K562 (cell line): ENCODE measurements at regions not wholly inside any gene's neighbourhood (a gene's known extent, or its start where the extent isn't known, plus 50 kb on each side); places are given as distances from the start of the nearest gene placed in this dataset.

ENCODE experiments used
- ATAC-seq: fragments of 200-7000 bp; cut with Tn5 transposase; 3 replicates; pipeline ENCODE4 v1.9.1; 2020; ENCODE audit warnings: moderate library complexity
- BruUV-seq: library from RNA; stranded (reverse); fragments of 400-500 nt; replicated peaks from 2 replicates; lab custom pipeline; 2021; lab: Mats Ljungman, UMichigan
- CTCF ChIA-PET: fragments of 300-600 bp; formaldehyde crosslinking; extraction: SDS; loops from one replicate; lab custom pipeline; 2021; ENCODE audit warnings: low intra/inter-chr PET ratio; lab: Yijun Ruan, JAX
- POLR2A ChIA-PET: fragments of 300-600, 350-650 bp; sonication (Branson Sonifier 250); formaldehyde crosslinking; extraction: SDS; loops from one replicate; lab custom pipeline; 2021; ENCODE audit warnings: antibody characterized with exemption, inconsistent platforms; lab: Yijun Ruan, JAX
- DNase-seq, 4 experiments: peaks; one replicate each; pipeline versions ENCODE4 v3.0.0 to v3.0.0-alpha.2; 2011 to 2018; ENCODE audit warnings: low spot score in 3 of 4, mixed read lengths in 3 of 4; ENCODE audit errors: extremely low read depth in 1 of 4
- FAIRE-seq: peaks from 2 replicates; lab custom pipeline; 2011; peaks lifted over from hg19 to GRCh38; lab: Jason Lieb, UNC
- H2AFZ ChIP-seq: 2 replicates; pipeline ENCODE4 v1.6.0; 2011; ENCODE audit warnings: low read depth, low read length, control low read depth, inconsistent platforms
- H3K27ac ChIP-seq: fragments of 200-600 bp; 3 replicates; pipeline ENCODE4 v1.8.0; 2011; ENCODE audit warnings: low read depth, mild to moderate bottlenecking, control low read depth, inconsistent platforms, low read length, moderate library complexity, mixed read lengths; ENCODE audit errors: extremely low read depth
- H3K27me3 ChIP-seq, 2 experiments: fragments of 300-600 bp in 1 of 2; 2 replicates in 1 of 2; 3 replicates in 1 of 2; pipeline versions ENCODE4 v1.6.0 to v1.8.0; 2011; ENCODE audit warnings: inconsistent platforms in 2 of 2, low read length in 2 of 2, mild to moderate bottlenecking in 1 of 2, mixed read lengths in 1 of 2, moderate library complexity in 1 of 2; ENCODE audit not compliant: control insufficient read depth in 2 of 2, insufficient read depth in 2 of 2
- H3K36me3 ChIP-seq: fragments of 300-600 bp; 3 replicates; pipeline ENCODE4 v1.8.0; 2011; ENCODE audit warnings: mild to moderate bottlenecking, low read length, inconsistent platforms; ENCODE audit not compliant: control insufficient read depth, insufficient read depth
- H3K4me1 ChIP-seq, 2 experiments: fragments of 200-600 bp in 1 of 2; replicated peaks in 1 of 2; 2 replicates in 1 of 2; 3 replicates in 1 of 2; pipeline versions ENCODE4 v1.5.1 to v1.8.0; 2011; ENCODE audit warnings: inconsistent platforms in 2 of 2, low read length in 2 of 2, mild to moderate bottlenecking in 1 of 2, mixed read lengths in 1 of 2, moderate library complexity in 1 of 2; ENCODE audit not compliant: control insufficient read depth in 2 of 2, insufficient read depth in 2 of 2
- H3K4me2 ChIP-seq: 2 replicates; pipeline ENCODE4 v1.6.1; 2011; ENCODE audit warnings: low read length, control low read depth, inconsistent platforms, mixed read lengths; ENCODE audit not compliant: insufficient read depth
- H3K4me3 ChIP-seq: fragments of 200-600 bp; sonication (generic), shearing (Covaris generic); 2 replicates; pipeline ENCODE4 v1.5.1; 2016; ENCODE audit warnings: control low read depth, inconsistent platforms
- H3K79me2 ChIP-seq: fragments of 200-600 bp; 3 replicates; pipeline ENCODE4 v1.8.0; 2011; ENCODE audit warnings: low read length, inconsistent platforms; ENCODE audit not compliant: control insufficient read depth, insufficient read depth
- H3K9ac ChIP-seq, 2 experiments: 2 replicates each; pipeline versions ENCODE4 v1.6.0 to v1.6.1; 2011; ENCODE audit warnings: low read depth in 2 of 2, low read length in 2 of 2, control low read depth in 1 of 2, inconsistent platforms in 1 of 2, mild to moderate bottlenecking in 1 of 2, mixed read lengths in 1 of 2; ENCODE audit not compliant: insufficient read depth in 1 of 2
- H3K9me1 ChIP-seq: one replicate; pipeline ENCODE4 v1.6.0; 2011; ENCODE audit warnings: inconsistent platforms, mild to moderate bottlenecking, low read length, moderate library complexity; ENCODE audit not compliant: control insufficient read depth, insufficient read depth
- H3K9me3 ChIP-seq: replicated peaks from 2 replicates; pipeline ENCODE4 v1.5.1; 2011; ENCODE audit warnings: low read depth, low read length, inconsistent platforms; ENCODE audit not compliant: control insufficient read depth, insufficient read depth
- H4K20me1 ChIP-seq: replicated peaks from 2 replicates; pipeline ENCODE4 v1.6.1; 2011; ENCODE audit warnings: low read length, inconsistent platforms, mixed read lengths; ENCODE audit not compliant: control insufficient read depth, insufficient read depth
- CTBP1 ChIP-seq: fragments of 450-650 bp; IDR thresholded peaks from 2 replicates; pipeline ENCODE4 v1.6.1; 2016; ENCODE audit warnings: borderline replicate concordance
- ERF ChIP-seq: fragments of 450-650 bp; formaldehyde crosslinking; IDR thresholded peaks from 2 replicates; pipeline ENCODE4 v1.4.0; 2020; ENCODE audit warnings: mild to moderate bottlenecking, mixed read lengths
- RFX1 ChIP-seq: fragments of 450-650 bp; IDR thresholded peaks from 2 replicates; pipeline ENCODE4 v1.6.1; 2016; ENCODE audit warnings: mild to moderate bottlenecking, moderate library complexity
- SIN3A ChIP-seq, 2 experiments: fragments of 150-350 bp in 1 of 2; IDR thresholded peaks; 2 replicates each; pipeline ENCODE4 v1.6.1; 2011 to 2016; ENCODE audit warnings: borderline replicate concordance in 2 of 2, low read depth in 2 of 2, low read length in 2 of 2, mild to moderate bottlenecking in 2 of 2, moderate library complexity in 2 of 2; ENCODE audit not compliant: control insufficient read depth in 1 of 2
- SMC3 ChIP-seq: conservative IDR thresholded peaks from 2 replicates; pipeline ENCODE4 v1.6.1; 2011; ENCODE audit warnings: low read depth, low read length, improper control_type of control experiment; ENCODE audit not compliant: insufficient read depth
- TEAD1 ChIP-seq, 2 experiments: fragments of 450-650 bp in 1 of 2; sonication (generic) in 1 of 2; formaldehyde crosslinking; IDR thresholded peaks; 2 replicates each; pipeline versions ENCODE4 v1.4.0 to v1.8.0; 2020 to 2022; ENCODE audit warnings: mild to moderate bottlenecking in 2 of 2, missing genetic modification reagents in 1 of 2
- TOE1 ChIP-seq, 2 experiments: fragments of 450-650 bp in 1 of 2; sonication (generic) in 1 of 2; formaldehyde crosslinking in 1 of 2; IDR thresholded peaks; 2 replicates each; pipeline versions ENCODE4 v1.7.1 to v1.8.0; 2016 to 2022; ENCODE audit warnings: borderline replicate concordance in 2 of 2, mild to moderate bottlenecking in 2 of 2, antibody characterized with exemption in 1 of 2, inconsistent platforms in 1 of 2, low read depth in 1 of 2, missing genetic modification reagents in 1 of 2, moderate library complexity in 1 of 2
- ZNF57 ChIP-seq: fragments of 450-650 bp; formaldehyde crosslinking; IDR thresholded peaks from 2 replicates; pipeline ENCODE4 v1.4.0; 2020; ENCODE audit warnings: mild to moderate bottlenecking, moderate library complexity
- WGBS: fragments of 100-300 bp; shearing (Covaris generic); methylation state at CpG from one replicate; pipeline ENCODE4 v1.1.6; 2016; ENCODE audit warnings: low coverage, mixed read lengths; ENCODE audit not compliant: insufficient coverage; ENCODE audit errors: missing lambda C conversion rate; 5-methylcytosine and 5-hydroxymethylcytosine counted together
- in situ Hi-C: fragments of 300-500 bp; cut with MboI; formaldehyde crosslinking; loops from 4 replicates; pipeline ENCODE4 v1.15.0; 2018; ENCODE audit warnings: inconsistent platforms, mixed read lengths
- intact Hi-C: fragments of 100-400 bp; cut with micrococcal nuclease; formaldehyde crosslinking; loops from 2 replicates; pipeline ENCODE4 v1.14.2; 2022
- TF ChIP-seq, protein P1 (sequence below): fragments of 450-650 bp; formaldehyde crosslinking; IDR thresholded peaks from 2 replicates; pipeline ENCODE4 v1.4.0; 2020; ENCODE audit warnings: mild to moderate bottlenecking, moderate library complexity
- TF ChIP-seq, protein P2 (sequence below), 2 experiments: IDR thresholded peaks in 1 of 2; conservative IDR thresholded peaks in 1 of 2; 2 replicates each; pipeline ENCODE4 v1.6.1; 2016; ENCODE audit warnings: low read depth in 2 of 2, mild to moderate bottlenecking in 1 of 2, missing compliant biosample characterization in 1 of 2, missing genetic modification characterization in 1 of 2, moderate library complexity in 1 of 2

DNA sequence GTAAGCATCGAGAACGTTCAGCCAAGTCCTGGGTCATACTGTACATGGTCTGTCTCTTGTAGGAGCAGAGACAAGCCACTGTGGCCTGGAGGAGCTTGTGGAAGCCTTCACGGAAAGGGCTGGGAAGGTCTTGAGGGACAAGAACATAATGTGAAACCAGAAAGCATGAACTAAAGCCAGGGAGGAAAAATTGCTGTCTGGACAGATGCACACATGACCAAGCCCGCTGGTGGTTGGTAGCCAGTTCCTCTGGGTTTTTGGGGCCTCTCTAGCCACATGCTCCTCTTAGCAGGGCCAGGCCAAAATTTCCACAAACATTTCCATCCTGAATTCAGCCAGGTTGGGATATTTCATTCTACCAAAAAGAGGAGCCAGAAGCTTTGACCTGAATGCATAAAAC is 196.2 kb upstream of the SIX2 start:
- TF ChIP-seq TOE1 (IDR thresholded peaks at IDR 0.05; ENCODE audit: borderline replicate concordance) (no peak), TOE1 (CRISPR knock-in tag; IDR thresholded peaks at IDR 0.05; ENCODE audit: borderline replicate concordance, low read depth) (no peak), TEAD1 (CRISPR knock-in tag; IDR thresholded peaks at IDR 0.05) (no peak), SIN3A (IDR thresholded peaks at IDR 0.05; ENCODE audit: borderline replicate concordance in 2 of 2, control insufficient read depth in 1 of 2, low read depth in 2 of 2, low read length in 2 of 2) (no peak), ZNF57 (no peak)
- TF ChIP-seq, all 486 proteins: peak for 0
- DNase-seq (no peak), FAIRE-seq (no peak), ATAC-seq (no peak)
- Histone ChIP-seq H3K9me3 (no peaks in the 10 kb centered on the region), H3K79me2 (no peaks in the 10 kb centered on the region), H3K4me3 (no peak overlapping the region), H2AFZ (no peak overlapping the region), H3K27ac (no peak overlapping the region), H3K27me3 (peaks cover 3 to 4% of the 10 kb centered on the region in 2 experiments; a peak in 3 of 5 replicates), H3K9ac (no peak overlapping the region), H3K36me3 (no peaks in the 10 kb centered on the region), H3K9me1 (no peaks in the 10 kb centered on the region), H3K4me2 (no peak overlapping the region), H3K4me1 (no peaks in the 10 kb centered on the region), H4K20me1 (no peaks in the 10 kb centered on the region)
- WGBS, result 4% methylated on average over 4 of the region's 4 CpGs
- BruUV-seq, result no TSS peak
- CTCF ChIA-PET, result no interaction called here
- in situ Hi-C loops, result no loop called here
- intact Hi-C loops, result no loop called here
- POLR2A ChIA-PET, result no interaction called here

DNA sequence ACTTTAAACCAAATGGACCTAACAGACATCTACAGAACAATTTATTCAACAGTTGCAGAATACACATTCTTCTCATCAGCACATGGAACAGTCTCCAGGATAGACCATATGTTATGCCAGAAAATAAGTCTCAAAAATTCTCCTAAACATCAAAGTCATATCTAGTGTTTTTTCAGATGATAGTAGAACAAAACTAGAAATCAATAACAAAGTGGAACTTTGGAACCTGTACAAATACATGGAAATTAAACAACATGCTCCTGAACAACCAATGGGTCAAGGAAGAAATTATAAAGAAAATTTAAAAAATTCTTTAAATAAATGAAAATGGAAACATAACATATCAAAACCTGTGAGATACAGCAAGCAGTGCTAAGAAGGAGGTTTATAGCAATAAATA is 194.1 kb upstream of the SIX2 start:
- Histone ChIP-seq H3K4me2 (no peak overlapping the region), H3K9ac (no peak overlapping the region)
- intact Hi-C loops, result no loop called here
- TF ChIP-seq SMC3, result no peak
- TF ChIP-seq TEAD1 (CRISPR knock-in tag; IDR thresholded peaks at IDR 0.05), result no peak
- TF ChIP-seq RFX1, result no peak
- TF ChIP-seq CTBP1, result no peak
- TF ChIP-seq ERF (CRISPR knock-in tag), result no peak
- TF ChIP-seq, protein P1, sequence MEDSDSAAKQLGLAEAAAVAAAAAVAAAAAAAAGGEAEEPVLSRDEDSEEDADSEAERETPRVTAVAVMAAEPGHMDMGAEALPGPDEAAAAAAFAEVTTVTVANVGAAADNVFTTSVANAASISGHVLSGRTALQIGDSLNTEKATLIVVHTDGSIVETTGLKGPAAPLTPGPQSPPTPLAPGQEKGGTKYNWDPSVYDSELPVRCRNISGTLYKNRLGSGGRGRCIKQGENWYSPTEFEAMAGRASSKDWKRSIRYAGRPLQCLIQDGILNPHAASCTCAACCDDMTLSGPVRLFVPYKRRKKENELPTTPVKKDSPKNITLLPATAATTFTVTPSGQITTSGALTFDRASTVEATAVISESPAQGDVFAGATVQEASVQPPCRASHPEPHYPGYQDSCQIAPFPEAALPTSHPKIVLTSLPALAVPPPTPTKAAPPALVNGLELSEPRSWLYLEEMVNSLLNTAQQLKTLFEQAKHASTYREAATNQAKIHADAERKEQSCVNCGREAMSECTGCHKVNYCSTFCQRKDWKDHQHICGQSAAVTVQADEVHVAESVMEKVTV (CRISPR knock-in tag), result no peak
- TF ChIP-seq, protein P2, sequence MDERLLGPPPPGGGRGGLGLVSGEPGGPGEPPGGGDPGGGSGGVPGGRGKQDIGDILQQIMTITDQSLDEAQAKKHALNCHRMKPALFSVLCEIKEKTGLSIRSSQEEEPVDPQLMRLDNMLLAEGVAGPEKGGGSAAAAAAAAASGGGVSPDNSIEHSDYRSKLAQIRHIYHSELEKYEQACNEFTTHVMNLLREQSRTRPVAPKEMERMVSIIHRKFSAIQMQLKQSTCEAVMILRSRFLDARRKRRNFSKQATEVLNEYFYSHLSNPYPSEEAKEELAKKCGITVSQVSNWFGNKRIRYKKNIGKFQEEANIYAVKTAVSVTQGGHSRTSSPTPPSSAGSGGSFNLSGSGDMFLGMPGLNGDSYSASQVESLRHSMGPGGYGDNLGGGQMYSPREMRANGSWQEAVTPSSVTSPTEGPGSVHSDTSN (CRISPR knock-in tag; IDR thresholded peaks at IDR 0.05; ENCODE audit: low read depth), result no peak
- TF ChIP-seq, protein P2 (tag; conservative IDR thresholded peaks at IDR 0.05; ENCODE audit: low read depth), result no peak
- TF ChIP-seq, all 486 proteins: peak for 0
- peaks cover 2 to 4% of the 10 kb centered on the region in 2 experiments; a peak in 2 of 5 replicates for H3K27me3 ChIP-seq
- ChIA-PET CTCF (no interaction called here), POLR2A (no interaction called here)
- no peak overlapping the region for H2AFZ ChIP-seq
- no peaks in the 10 kb centered on the region for H4K20me1 ChIP-seq
- no peaks in the 10 kb centered on the region for H3K36me3 ChIP-seq
- in situ Hi-C loops, result no loop called here
- H3K9me1 ChIP-seq, result no peaks in the 10 kb centered on the region
- DNase-seq, result no peak
- H3K4me3 ChIP-seq, result no peak overlapping the region
- H3K27ac ChIP-seq, result no peak overlapping the region
- FAIRE-seq, result no peak
- no peaks in the 10 kb centered on the region for H3K79me2 ChIP-seq
- no TSS peak for BruUV-seq
- no peak for ATAC-seq
- no peaks in the 10 kb centered on the region for H3K9me3 ChIP-seq
- no peaks in the 10 kb centered on the region for H3K4me1 ChIP-seq
